SK-N-SH (cell line): ENCODE measurements at regions not wholly inside any gene's neighbourhood (a gene's known extent, or its start where the extent isn't known, plus 50 kb on each side); places are given as distances from the start of the nearest gene placed in this dataset.

Experiments used
- CTCF ChIA-PET: fragments of 300-600, 350-600 bp; formaldehyde crosslinking; extraction: SDS; loops from one replicate; lab custom pipeline; 2021; lab: Yijun Ruan, JAX
- POLR2A ChIA-PET: fragments of 350-600 bp; sonication (Branson Sonifier 250); formaldehyde crosslinking; extraction: SDS; loops from one replicate; lab custom pipeline; 2020; ENCODE audit warnings: antibody characterized with exemption, inconsistent platforms; lab: Yijun Ruan, JAX
- DNase-seq: peaks from one replicate; pipeline ENCODE4 v3.0.0; 2012
- H2AFZ ChIP-seq: fragments of 200-600 bp; sonication (generic); 2 replicates; pipeline ENCODE4 v1.8.1; 2016; ENCODE audit warnings: antibody characterized with exemption, mild to moderate bottlenecking, low read depth
- H3F3A ChIP-seq: fragments of 200-600 bp; sonication (generic); replicated peaks from 2 replicates; pipeline ENCODE3; 2016; ENCODE audit warnings: antibody characterized with exemption, mild to moderate bottlenecking; ENCODE audit not compliant: insufficient read depth
- H3K27ac ChIP-seq, 2 experiments: fragments of 200-500 bp in 1 of 2; fragments of 200-600 bp in 1 of 2; sonication (Bioruptor generic) in 1 of 2; sonication (generic), shearing (Covaris generic) in 1 of 2; 2 replicates each; pipeline versions ENCODE4 v1.5.1 to v1.6.1; 2014 to 2016; ENCODE audit warnings: low read depth in 2 of 2, inconsistent platforms in 1 of 2, low read length in 1 of 2, mild to moderate bottlenecking in 1 of 2, mixed read lengths in 1 of 2
- H3K27me3 ChIP-seq: fragments of 200-600 bp; sonication (generic), shearing (Covaris generic); 2 replicates; pipeline ENCODE4 v1.6.1; 2016; ENCODE audit warnings: mixed run types; ENCODE audit not compliant: insufficient read depth
- H3K36me3 ChIP-seq, 2 experiments: fragments of 200-500 bp in 1 of 2; fragments of 200-600 bp in 1 of 2; sonication (Bioruptor generic) in 1 of 2; sonication (generic) in 1 of 2; replicated peaks in 1 of 2; 2 replicates each; pipeline versions ENCODE3 to v1.5.1; 2014 to 2016; ENCODE audit warnings: low read length in 1 of 2, mild to moderate bottlenecking in 1 of 2; ENCODE audit not compliant: insufficient read depth in 2 of 2, control insufficient read depth in 1 of 2
- H3K4me1 ChIP-seq, 2 experiments: fragments of 200-500 bp in 1 of 2; fragments of 200-600 bp in 1 of 2; sonication (Bioruptor generic) in 1 of 2; sonication (generic), shearing (Covaris generic) in 1 of 2; 2 replicates each; pipeline versions ENCODE4 v1.5.1 to v1.6.1; 2014 to 2016; ENCODE audit warnings: low read depth in 1 of 2, low read length in 1 of 2, mixed run types in 1 of 2; ENCODE audit not compliant: insufficient read depth in 2 of 2, control insufficient read depth in 1 of 2
- H3K4me2 ChIP-seq: fragments of 200-600 bp; sonication (generic), shearing (Covaris generic); 2 replicates; pipeline ENCODE4 v1.6.1; 2017; ENCODE audit warnings: mixed run types
- H3K4me3 ChIP-seq, 2 experiments: fragments of 200-500 bp in 1 of 2; fragments of 200-600 bp in 1 of 2; sonication (Bioruptor generic) in 1 of 2; sonication (generic), shearing (Covaris generic) in 1 of 2; 2 replicates each; pipeline versions ENCODE4 v1.5.1 to v1.8.1; 2014 to 2016; ENCODE audit warnings: low read depth in 2 of 2, inconsistent platforms in 1 of 2, low read length in 1 of 2, mild to moderate bottlenecking in 1 of 2, mixed read lengths in 1 of 2, moderate library complexity in 1 of 2
- H3K79me2 ChIP-seq: fragments of 200-600 bp; sonication (generic); 2 replicates; pipeline ENCODE4 v1.8.1; 2017; ENCODE audit warnings: mild to moderate bottlenecking; ENCODE audit not compliant: insufficient read depth
- H3K9ac ChIP-seq: fragments of 200-600 bp; sonication (generic); 2 replicates; pipeline ENCODE4 v1.6.1; 2017; ENCODE audit warnings: mixed run types
- H3K9me2 ChIP-seq: fragments of 200-600 bp; sonication (generic); 2 replicates; pipeline ENCODE4 v1.6.1; 2017; ENCODE audit warnings: mixed run types
- H3K9me3 ChIP-seq: fragments of 200-600 bp; sonication (generic); 2 replicates; pipeline ENCODE4 v1.6.1; 2017; ENCODE audit warnings: mixed run types, mild to moderate bottlenecking, moderate library complexity
- H4K20me1 ChIP-seq: fragments of 200-600 bp; sonication (generic); 2 replicates; pipeline ENCODE4 v1.6.1; 2017; ENCODE audit warnings: mild to moderate bottlenecking, mixed run types; ENCODE audit not compliant: insufficient read depth
- EZH2phosphoT487 ChIP-seq: fragments of 200-600 bp; sonication (generic); IDR thresholded peaks from 2 replicates; pipeline ENCODE4 v1.6.1; 2017; ENCODE audit warnings: low read depth, mixed run types, mild to moderate bottlenecking, antibody characterized with exemption, moderate library complexity, borderline replicate concordance
- GABPA ChIP-seq: IDR thresholded peaks from 2 replicates; pipeline ENCODE4 v1.4.0; 2012; ENCODE audit warnings: low read depth, mild to moderate bottlenecking
- NFIC ChIP-seq: IDR thresholded peaks from 2 replicates; pipeline ENCODE4 v1.4.0; 2012; ENCODE audit warnings: borderline replicate concordance
- NRF1 ChIP-seq: IDR thresholded peaks from 2 replicates; pipeline ENCODE4 v1.6.1; 2012; ENCODE audit warnings: low read depth, mild to moderate bottlenecking, low read length
- POLR2AphosphoS5 ChIP-seq: IDR thresholded peaks from 2 replicates; pipeline ENCODE4 v1.6.1; 2012; ENCODE audit warnings: low read depth, low read length
- RAD21 ChIP-seq: IDR thresholded peaks from 2 replicates; pipeline ENCODE4 v1.6.1; 2012; ENCODE audit warnings: mild to moderate bottlenecking, low read length
- RFX5 ChIP-seq: IDR thresholded peaks from 2 replicates; pipeline ENCODE4 v1.6.1; 2012; ENCODE audit warnings: mild to moderate bottlenecking, improper control_type of control experiment, low read length
- RXRA ChIP-seq: IDR thresholded peaks from 2 replicates; pipeline ENCODE4 v1.4.0; 2012; ENCODE audit warnings: low read depth, mild to moderate bottlenecking, borderline replicate concordance
- TAF1 ChIP-seq: IDR thresholded peaks from 2 replicates; pipeline ENCODE4 v1.6.1; 2012; ENCODE audit warnings: low read depth, mild to moderate bottlenecking, low read length, moderate library complexity, borderline replicate concordance
- TCF12 ChIP-seq: IDR thresholded peaks from 2 replicates; pipeline ENCODE4 v1.4.0; 2012
- TEAD4 ChIP-seq: IDR thresholded peaks from 2 replicates; pipeline ENCODE4 v1.4.0; 2012; ENCODE audit warnings: mild to moderate bottlenecking, borderline replicate concordance; ENCODE audit not compliant: insufficient read depth
- USF2 ChIP-seq: fragments of 150-350 bp; IDR thresholded peaks from 2 replicates; pipeline ENCODE4 v1.6.1; 2017; ENCODE audit warnings: antibody characterized with exemption, low read length, low read depth, borderline replicate concordance
- YY1 ChIP-seq: IDR thresholded peaks from 2 replicates; pipeline ENCODE4 v1.4.0; 2012; ENCODE audit warnings: low read depth, mild to moderate bottlenecking
- ZBTB33 ChIP-seq: IDR thresholded peaks from 2 replicates; pipeline ENCODE4 v1.4.0; 2012; ENCODE audit warnings: low read depth, borderline replicate concordance
- WGBS: methylation state at CpG from one replicate; pipeline ENCODE4 v1.1.6; 2017; ENCODE audit warnings: low lambda C conversion rate; 5-methylcytosine and 5-hydroxymethylcytosine counted together

GRCh38 chr13:27855381-27855780 lies 63.1 kb downstream of the GSX1 start (continued):
- TF ChIP-seq USF2 (no peak), RAD21 (no peak), YY1 (no peak), RXRA (no peak), NFIC (no peak), GABPA (no peak), TAF1 (no peak)

GRCh38 chr13:27857282-27857681 lies 62.5 kb upstream of the PDX1 start:
- Histone ChIP-seq H3K27ac (no peak overlapping the region), H3K9ac (no peak overlapping the region), H3K27me3 (peaks cover 48% of the 10 kb centered on the region; the same call in 1 of the 2 replicates), H3K36me3 (no peaks in the 10 kb centered on the region), H2AFZ (no peak overlapping the region), H3K4me1 (no peaks in the 10 kb centered on the region), H3K9me2 (no peaks in the 10 kb centered on the region), H3K79me2 (no peaks in the 10 kb centered on the region), H3K9me3 (no peaks in the 10 kb centered on the region), H3K4me3 (no peak overlapping the region), H3K4me2 (no peak overlapping the region), H4K20me1 (no peaks in the 10 kb centered on the region), H3F3A (no peaks in the 10 kb centered on the region)
- no peak for DNase-seq
- TF ChIP-seq EZH2phosphoT487 (no peak), TEAD4 (no peak), POLR2AphosphoS5 (no peak)
- 29% methylated on average over 7 of the region's 10 CpGs for WGBS
- ChIA-PET POLR2A (no interaction called here), CTCF (interaction anchor here (1.8 to 2.9 kb wide), 3 partner anchors 12 to 31 kb away, joined by 5 to 13 read pairs (median 8); no protein-coding TSS in a partner anchor)

GRCh38 chr13:27858046-27858445 lies 61.8 kb upstream of the PDX1 start:
- no peaks in the 10 kb centered on the region for H3K79me2 ChIP-seq
- POLR2A ChIA-PET, result no interaction called here
- no peaks in the 10 kb centered on the region for H3K9me2 ChIP-seq
- H3K9ac ChIP-seq, result no peak overlapping the region
- no peaks in the 10 kb centered on the region for H3K4me1 ChIP-seq
- H3K4me2 ChIP-seq, result no peak overlapping the region
- H3F3A ChIP-seq, result no peaks in the 10 kb centered on the region
- CTCF ChIA-PET, result interaction anchor here (1.8 kb wide), 1 partner anchor 11 kb away, joined by 5 read pairs; no protein-coding TSS in a partner anchor
- no peaks in the 10 kb centered on the region for H4K20me1 ChIP-seq
- DNase-seq, result no peak
- H3K4me3 ChIP-seq, result no peak overlapping the region
- H3K27me3 ChIP-seq, result peaks cover 41% of the 10 kb centered on the region; the same call in 1 of the 2 replicates
- WGBS, result 9% methylated on average over 5 of the region's 5 CpGs
- no peak overlapping the region for H3K27ac ChIP-seq
- no peaks in the 10 kb centered on the region for H3K9me3 ChIP-seq
- TF ChIP-seq TCF12 (no peak), RFX5 (no peak), NRF1 (no peak), ZBTB33 (no peak)
- no peaks in the 10 kb centered on the region for H3K36me3 ChIP-seq
- H2AFZ ChIP-seq, result no peak overlapping the region
